Activated CD4-positive, alpha-beta T cell treated with anti-CD3 and anti-CD28 coated beads for 1 hour (primary cell): ENCODE measurements at regions not wholly inside any gene's neighbourhood (a gene's known extent, or its start where the extent isn't known, plus 50 kb on each side); places are given as distances from the start of the nearest gene placed in this dataset.
"Not testable (repeated sequence)": the region's sequence is repeated elsewhere in the genome, so short reads cannot be mapped to it uniquely, and the experiment has no call there.

Experiments used
- DNase-seq: peaks from one replicate; pipeline ENCODE4 v3.0.0-alpha.2; 2020

DNA sequence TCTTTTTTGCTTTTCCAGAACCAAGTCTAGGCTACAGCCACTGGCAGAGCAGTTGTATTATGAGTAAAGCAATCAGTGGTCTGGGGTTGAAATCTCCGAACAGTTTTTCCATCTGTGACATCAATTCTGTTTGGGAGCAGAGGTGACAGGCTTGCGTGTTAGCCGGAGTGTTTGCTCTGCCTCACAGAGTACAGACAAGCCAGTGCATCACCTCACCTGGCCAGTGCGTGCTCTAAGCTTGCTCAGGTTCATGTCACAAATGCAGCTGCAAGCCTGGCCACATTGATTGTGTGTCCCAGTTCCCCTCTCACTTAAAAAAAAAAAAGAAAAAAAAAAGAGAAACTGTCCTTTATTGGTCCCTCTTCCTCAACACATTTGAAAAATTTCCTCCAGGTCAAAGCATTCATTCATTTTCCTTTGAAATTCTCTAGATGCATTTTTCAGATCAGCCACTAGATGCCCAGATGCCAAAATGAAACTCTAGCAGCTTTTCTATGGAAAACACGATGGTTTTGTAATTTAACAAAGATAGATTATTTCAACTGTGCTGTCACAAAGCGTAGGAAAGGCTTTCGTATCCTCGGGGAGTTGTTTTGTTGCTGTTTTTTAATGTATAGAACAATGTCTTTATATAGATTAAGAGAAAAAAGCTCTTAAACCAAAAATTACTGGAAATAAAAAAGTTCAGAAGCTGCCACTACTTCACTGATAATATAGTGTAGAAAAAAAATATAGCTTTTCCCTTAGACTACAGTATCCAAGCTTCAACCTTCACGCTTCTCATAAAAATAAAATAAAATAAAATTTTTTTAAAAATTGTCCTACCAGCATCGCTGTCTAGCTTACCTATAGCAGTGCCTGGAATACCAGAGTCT, 585.5 kb downstream of the TLE1 start:
- no peak for DNase-seq

DNA sequence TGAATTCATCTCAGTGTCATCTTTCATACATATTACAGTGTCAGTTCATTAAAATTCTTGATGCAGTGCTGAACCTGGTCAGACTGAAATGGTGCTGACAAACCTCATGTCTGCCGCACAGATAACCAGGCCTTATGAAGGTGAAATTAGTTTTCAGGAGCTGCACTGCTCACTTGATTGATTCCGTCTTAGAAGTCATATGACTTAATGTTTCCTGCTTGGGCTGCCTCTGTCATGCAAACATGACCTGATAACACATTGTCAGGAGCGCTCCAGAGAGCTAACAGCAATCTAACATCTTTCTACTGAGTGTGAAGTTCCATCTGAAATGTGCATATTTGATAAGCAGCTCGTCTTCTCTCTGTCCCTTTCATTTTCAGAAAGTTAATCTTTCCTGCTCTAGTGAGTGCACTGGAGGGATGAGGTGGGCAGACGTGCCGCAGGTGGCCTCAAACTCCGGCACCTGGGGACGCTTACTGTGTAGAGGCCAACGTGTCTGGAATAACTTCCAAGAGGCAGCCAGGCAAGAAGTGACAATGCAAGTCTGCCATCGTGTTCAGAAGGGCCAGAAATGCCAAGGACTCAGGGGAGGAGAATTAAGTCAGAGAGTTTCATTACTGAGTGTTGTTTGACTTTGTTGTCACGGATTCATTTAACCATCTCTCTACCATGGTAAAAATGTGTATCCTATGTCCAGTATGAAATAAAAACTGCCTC, 592.1 kb downstream of the TLE1 start:
- no peak for DNase-seq

DNA sequence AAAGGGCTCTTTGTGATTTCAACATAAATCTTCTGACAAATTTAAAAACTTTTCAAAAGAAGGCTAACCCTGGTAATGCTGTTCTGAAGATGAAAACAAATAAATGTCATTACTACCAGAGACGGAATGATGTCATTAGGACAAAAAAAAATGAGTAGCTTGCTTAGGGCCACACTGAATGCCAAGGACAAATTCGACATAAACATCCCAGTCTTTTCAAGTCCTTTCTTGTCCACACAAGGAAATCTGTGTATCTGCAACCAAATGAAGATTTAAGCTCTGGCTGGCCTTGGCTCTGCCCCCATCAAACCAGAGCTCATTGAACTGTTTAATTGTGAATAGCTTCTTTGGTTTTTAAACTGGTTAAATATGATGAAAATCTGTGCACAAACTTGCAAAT, 592.7 kb downstream of the TLE1 start:
- DNase-seq, result no peak

DNA sequence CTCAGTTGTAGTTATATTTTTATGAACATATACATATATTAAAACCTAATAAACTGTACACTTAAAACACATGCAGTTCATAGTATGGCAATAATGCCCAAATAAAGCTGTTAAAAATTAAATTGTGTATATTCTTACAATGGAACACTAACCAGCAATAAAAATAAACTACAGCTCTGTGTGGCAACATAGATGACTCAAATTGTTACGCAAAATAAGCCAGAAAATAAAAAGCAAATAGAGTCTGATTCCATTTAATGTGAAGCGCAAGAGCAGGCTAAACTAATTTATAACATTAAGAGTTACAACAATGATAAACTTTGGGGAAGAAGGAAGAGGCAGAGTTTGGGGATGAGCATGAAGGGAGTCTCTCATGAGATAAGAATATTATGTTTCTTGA, 597.3 kb downstream of the TLE1 start:
- DNase-seq, result no peak

DNA sequence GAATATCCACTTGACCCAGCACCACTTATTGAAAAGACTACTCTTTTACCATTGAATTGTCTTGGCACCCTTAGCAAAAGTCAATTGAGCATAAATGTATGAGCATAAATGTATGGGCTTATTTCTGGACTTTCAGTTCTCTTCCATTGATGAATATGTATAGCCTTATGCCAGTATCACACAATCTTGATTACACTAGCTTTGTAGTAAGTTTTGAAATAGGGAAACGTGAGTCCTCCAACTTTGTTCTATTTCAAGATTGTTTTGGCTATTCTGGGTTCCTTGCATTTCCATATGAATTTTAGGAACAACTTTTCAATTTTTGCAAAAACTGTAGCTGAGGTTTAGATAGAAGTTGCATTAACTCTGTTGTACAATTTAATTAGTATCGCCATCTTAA, 601.0 kb downstream of the TLE1 start:
- no peak for DNase-seq

DNA sequence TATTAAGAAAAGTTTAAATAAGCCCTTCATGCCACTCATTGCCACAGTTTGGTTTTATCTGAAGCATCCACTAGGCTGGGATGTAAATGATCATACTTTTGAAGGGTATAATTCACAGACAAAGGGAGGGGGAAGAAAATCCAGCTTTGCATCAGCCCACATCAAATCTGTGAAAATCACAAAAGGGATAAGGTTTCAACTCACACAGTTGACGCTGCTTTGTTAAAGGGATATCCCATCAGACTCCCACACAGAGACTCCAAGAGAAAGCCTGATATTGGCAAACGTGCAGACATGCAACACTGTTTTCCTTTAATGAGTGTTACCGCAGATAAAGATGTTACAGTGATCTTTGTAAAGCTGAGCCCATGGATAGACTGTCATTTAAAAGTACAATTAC, 602.9 kb downstream of the TLE1 start:
- no peak for DNase-seq

DNA sequence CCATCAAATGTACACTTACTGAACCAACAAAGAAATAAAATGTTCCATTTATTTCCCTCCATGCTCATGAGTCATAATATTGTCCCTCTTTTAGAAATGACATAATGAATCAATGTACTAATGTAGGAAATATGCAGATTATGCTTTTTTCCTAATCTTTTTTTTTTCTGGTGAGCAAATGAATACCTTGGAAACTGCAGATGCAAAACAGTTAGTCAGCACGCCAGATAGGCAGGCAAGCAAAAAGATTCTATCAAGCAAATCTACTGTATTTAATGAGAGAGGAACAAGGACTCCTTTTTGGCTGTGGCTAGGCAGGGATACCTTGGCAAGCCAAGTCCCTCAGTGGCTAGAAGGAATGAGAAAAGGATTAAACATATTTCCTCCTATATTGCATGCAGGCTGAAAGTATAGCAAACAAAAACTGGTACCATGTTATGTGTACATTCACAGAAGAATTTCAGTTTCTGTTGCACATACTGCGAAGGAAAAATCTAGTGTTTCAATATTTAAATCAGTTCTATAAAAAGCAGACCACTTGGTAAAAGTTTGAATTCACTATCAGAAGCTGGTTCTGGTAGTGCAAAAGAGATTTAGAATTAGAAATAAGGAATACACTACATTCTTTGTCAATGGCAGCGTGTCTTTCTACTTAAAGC, 605.4 kb downstream of the TLE1 start:
- no peak for DNase-seq

DNA sequence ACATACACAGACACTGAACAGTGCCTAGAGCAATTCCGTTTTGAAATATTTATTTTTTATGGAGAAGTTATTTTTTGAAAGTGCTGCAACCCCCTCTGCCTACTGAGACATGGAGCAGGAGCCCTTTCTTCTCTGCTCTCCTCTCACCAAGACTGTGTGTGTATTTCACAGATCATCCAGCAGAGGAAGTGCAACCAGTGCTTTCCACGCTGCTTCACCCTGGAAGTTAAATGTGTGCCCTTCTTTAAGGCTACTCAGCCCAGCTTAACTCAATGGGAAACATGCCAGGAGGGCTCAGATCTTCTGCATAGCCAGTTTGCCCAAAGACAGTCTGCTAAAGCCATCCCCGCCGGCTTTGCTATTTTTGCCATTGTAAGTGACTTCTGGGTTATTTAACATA, 606.3 kb downstream of the TLE1 start:
- DNase-seq, result no peak

DNA sequence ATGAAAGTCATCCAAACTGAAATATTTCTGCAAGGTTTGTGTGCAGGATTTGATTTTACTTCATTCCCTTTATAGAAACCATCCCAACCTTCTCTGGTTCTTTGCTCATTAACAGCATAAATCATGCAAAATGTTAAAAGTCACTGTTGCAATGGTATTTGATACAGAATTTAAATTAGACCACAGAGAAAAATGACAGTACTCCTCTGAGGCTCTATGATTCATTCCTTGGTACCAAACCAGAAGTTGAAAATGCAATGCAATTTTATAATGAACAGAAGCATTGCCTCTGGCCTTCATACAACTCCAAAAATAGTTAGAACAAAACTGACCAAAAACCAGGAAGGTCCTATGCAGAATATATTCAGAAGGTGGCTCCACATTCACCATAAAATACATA, 607.1 kb downstream of the TLE1 start:
- DNase-seq, result no peak

DNA sequence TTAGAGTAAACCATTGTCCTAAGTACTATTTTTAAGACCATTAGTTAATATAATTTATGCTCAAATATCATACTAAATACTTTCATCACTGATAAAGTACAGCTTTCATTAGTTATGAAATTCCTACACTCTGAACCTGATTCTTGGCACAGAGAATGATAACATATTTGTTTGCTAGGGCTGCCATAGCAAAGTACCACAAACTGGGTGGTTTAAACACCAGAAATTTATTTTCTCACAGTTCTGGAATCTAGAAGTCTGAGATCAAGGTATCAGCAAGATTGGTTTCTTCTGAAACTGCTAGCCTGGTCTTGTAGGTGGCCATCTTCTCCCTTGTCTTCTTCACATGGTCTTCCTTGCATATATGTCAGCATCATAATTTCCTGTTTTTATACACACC, 608.4 kb downstream of the TLE1 start:
- DNase-seq, result no peak

DNA sequence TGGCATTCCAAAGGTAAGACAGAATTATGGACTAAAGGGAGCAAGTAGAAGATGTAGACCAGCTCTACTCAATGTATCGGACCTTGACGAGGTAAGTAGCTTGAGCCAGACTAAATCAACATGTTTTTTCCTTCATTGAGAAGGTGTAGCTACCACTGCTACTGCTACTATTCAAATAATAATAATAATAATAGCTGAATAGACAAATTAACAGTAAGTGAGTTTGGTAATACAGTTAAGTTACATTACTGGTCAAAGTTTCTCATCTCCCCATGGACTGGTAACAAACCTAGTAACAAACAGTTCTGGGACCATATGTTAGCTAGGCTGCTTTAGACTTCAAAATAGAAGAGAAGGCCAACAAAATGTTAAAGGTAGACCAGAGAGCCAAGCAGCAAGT, 609.2 kb downstream of the TLE1 start:
- no peak for DNase-seq

DNA sequence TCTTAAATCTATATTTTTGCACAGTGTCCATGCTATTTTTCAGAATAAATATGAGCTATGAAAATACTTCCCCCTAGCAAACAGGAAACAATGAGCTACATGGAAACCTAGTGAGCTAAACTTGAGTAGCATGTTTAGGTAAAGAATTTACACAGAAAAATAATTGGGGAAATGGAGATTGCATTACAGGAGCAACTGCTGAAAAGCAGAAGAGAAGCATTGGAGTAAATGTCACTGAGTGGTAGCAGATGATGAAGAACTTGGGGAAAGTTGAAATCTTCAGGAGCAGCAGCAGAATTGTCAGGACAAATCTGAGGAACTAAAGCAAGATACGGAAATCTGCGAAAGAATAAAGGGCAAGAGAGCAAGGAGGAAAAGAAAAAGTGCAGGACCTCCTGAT, 610.3 kb downstream of the TLE1 start:
- DNase-seq, result no peak

DNA sequence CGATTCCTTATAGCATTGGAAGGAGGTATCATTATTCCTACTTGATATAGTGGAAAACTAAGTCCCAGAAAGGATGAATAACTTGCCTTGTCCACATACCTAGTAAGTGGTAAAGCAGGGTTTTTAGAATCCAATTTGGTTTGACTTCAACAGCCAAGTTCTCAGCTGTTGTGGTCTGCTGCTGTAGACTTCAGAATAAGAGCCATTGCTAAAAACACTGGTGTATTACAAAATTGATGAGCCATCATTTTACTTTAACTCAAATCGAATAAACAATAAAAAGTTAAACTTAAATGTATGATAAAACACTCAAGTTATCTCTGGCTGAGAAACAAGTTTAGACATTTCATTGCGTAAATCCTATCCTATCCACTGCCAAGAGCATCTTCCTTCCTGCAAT, 610.8 kb downstream of the TLE1 start:
- no peak for DNase-seq

DNA sequence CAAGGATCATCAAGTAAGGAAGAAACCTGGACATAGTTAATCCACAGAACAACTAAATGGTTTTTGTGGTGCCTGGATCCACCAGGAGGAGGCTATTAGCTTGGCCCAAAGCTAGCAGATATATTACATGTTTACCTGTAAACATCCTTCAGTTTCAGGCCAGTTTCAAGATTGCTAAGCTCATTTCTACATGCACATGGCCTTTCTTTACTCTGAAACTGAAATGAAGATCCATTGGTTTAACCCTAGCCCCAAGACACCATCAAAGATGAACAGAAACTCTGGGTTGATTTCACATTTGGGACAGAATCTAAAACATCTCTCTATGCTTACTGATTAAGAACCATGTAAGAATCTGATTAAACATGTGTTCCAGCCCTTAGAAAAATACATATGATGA, 611.8 kb downstream of the TLE1 start:
- DNase-seq, result no peak

DNA sequence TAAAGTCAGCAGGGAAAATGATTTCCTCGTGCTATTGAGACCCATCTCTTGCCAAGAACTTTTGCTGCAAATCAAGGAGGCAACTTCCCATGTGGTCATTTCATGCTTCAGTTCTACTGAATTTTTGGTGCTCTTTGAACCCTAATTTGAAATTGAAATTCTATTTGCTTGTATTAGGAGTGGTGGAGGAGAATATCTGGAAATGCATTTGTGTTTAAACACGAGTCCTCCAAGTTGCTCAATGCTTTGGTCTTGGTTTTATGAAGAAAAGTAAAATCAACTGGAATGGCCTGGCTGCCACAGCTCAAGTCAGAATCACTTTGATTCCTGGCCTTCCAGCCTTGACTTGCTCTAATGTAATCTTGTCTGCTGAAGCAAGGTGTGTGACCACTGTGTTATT, 613.2 kb downstream of the TLE1 start:
- no peak for DNase-seq

DNA sequence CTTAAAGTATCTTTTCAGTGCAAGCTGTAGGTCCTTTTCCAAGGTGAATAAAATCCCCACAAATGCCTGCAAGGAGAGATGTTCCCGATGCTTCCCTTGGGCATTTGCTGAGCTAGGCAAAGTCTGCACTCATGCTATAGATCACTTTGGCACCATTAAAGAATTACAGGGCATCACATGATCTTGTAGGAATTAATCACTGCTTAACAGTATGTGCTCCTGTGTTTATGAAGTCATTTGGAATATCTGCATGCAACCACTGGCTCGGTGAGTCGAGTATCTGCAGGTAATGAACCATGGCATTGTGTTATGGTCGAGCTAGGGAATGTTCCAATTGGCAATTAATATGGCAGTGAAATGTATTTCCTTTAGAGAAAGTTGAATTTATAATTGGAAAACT, 615.1 kb downstream of the TLE1 start:
- DNase-seq, result no peak

DNA sequence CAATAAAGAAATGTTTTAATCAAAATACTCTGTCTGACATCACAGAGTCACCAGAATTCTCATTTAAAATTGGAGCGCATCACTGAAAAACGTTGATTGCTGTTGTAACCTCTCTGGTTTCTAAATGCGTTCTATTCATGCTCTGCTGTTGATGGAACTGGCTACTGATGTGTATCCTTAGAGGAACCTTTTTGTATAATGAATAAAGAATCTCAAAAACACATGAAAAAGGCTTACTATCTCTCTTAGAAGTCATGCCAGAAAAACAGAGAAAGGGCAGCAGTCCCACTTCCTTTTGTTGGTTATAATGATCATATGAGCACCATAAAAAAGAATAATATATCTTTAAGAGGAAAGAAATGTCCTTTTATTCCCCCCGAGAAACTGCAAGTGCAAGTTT, 615.5 kb downstream of the TLE1 start:
- DNase-seq, result no peak

DNA sequence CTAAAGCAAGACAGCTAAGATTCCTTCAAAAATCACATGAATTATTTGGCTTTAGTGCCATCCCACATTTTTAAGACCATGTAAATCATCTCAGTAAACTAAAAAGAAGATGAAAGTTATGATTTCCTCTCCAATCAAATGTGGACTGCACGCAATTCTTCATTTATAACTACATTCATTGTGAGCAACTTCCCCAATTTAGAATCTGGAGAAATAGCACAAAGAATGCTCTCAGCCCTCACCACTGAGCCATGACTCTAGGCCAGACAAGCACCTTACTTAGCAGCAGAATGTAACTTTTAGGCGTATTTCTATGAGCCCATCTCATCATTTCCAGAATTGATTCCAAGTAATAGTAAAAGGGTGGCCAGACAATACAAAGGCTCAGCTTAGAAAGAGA, 616.6 kb downstream of the TLE1 start:
- no peak for DNase-seq

DNA sequence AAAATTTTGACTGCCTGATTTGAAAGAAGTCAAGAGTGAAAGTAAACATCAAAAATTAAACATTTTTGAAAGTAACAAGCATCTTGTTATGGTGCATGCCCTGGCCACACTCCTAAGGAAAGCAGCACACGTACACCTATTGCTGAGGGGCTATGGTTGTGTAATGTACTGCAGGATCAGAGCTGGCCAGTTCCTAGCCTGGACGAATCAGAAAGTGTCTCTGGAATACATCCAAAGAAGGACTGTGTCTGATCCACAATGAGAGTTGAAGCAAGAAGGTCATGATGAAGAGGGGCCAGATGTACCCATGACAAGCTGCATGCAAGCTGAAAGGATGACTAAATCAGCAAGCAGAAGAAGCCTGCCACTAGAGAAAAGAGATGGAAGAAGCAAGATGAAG, 618.2 kb downstream of the TLE1 start:
- no peak for DNase-seq

DNA sequence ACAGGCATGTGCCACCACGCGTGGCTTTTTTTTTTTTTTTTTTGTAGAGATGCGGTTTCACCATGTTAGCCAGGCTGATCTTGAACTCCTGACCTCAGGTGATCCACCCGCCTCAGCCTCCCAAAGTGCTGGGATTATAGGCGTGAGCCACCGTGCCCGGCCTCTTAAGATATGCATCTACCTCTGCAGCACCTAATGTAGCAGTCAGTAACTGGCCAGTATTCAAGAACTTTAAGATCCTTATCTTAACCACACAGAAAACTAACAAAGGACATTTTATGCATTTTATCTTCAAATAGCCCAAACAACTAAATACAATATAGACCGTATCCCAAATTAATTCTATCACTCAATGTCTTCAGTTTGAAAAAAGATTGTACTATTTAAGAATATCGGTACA, 618.7 kb downstream of the TLE1 start:
- DNase-seq, result no peak

DNA sequence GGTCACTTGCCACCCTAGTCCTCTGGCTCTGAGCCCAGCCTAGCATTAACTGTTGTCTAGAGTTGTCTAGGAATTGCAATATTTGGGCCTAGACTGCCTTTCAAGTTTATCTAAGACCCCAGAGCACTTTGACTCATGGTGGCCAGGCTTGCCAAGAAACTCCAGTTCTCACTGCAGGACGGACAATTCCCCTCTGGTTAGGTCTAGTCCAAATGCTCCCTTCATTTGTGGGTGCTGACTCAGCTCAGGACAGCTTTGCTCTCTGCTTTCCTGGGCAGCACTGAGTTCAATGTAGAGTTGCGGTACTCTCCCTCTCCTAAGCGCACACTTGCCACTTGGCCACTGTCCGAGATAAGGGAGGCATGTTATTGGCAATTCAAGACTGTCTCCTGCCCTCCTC, 619.4 kb downstream of the TLE1 start:
- no peak for DNase-seq

DNA sequence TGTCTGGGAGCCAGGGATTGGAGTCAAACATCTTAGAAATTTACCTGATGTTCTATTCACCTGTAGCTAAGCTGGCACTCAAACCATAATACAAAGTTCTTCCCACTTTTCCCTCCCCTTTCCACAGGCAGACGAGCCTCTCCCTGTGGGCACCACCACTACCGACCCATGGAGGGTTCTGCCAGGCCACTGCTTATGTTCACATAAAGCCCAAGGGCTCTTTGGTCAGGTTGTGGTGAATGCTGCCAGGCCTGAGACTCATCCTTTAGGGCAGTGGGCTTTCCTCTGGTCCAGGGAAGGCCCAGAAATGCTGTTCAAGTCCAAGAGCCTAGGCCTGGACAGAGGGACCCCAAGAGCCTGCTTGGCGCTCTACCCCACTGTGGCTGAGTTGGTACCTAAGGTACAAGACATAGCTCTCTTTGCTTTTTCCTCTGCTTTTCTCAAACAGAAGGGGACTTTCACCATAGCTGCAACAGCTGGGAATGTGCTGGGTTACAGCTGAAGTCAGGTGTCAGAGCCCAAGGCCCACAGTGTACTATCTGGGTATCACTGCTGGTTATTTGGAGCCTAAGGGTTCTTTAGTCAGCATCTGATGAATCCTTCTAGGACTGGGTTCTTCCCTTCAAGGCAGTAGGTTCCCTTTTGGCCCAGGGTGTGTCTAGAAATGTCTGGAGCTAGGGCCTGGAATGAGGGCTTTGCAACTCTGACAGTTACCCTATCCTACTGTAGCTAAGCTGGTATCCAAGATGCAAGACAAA, 620.1 kb downstream of the TLE1 start:
- no peak for DNase-seq

DNA sequence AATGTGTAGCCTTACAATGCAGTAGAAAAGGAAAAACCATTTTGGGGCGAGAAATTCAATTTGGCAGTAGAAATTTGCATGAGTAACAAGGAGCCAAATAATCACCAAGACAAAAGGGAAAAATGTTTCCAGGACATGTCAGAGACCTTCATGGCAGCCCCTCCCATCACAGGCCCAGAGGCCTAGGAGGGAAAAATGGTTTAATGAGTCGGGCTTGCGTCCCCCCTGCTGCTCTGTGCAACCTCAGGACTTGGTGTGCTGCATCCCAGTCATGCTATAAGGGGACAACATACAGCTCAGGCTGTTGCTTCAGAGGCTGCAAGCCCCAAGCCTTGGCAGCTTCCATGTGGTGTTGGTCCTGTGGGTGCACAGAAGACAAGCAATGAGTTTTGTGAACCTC, 626.4 kb downstream of the TLE1 start:
- DNase-seq, result not testable (repeated sequence)
